Breast epithelium (tissue), 3 donors: ENCODE measurements at regions not wholly inside any gene's neighbourhood (a gene's known extent, or its start where the extent isn't known, plus 50 kb on each side); places are given as distances from the start of the nearest gene placed in this dataset.
"Not testable (repeated sequence)": the region's sequence is repeated elsewhere in the genome, so short reads cannot be mapped to it uniquely, and the experiment has no call there.

Source experiments
- POLR2A ChIP-seq: fragments of 450-650 bp; IDR thresholded peaks from one replicate; pipeline ENCODE4 v1.6.1; 2016; ENCODE audit warnings: antibody characterized with exemption, mild to moderate bottlenecking, moderate library complexity
- POLR2AphosphoS5 ChIP-seq, 3 donors: sonication (generic); formaldehyde crosslinking; IDR thresholded peaks; one replicate each; pipeline ENCODE4 v1.6.1; 2017; ENCODE audit warnings: antibody characterized with exemption in 3 of 3
- TF ChIP-seq, protein P1 (sequence below), 3 donors: fragments of 450-650 bp; IDR thresholded peaks; one replicate each; pipeline ENCODE4 v1.5.1; 2016 to 2017; ENCODE audit warnings: antibody characterized with exemption in 3 of 3, mild to moderate bottlenecking in 3 of 3, moderate library complexity in 3 of 3

DNA sequence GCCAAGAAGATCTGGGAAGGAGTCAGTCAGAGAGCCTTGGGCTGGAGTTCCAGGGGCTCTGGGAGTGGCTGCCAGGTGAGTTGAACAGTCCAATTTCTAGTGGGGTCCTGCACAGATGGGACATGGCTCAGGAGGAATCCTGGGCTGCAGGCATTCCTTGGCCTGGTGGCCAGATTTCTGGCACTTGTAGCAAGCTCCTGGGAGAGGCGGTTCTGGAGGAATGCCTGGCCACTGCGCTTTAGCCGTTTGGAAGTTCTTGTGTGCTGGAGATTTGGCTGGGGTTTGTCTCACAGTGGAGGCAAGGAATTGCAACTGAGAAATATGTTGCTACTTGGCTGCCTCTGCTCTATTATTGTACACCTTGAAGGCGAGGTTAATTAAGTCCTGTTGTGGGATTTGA is 133.9 kb upstream of the CCZ1B start:
- TF ChIP-seq, protein P1, sequence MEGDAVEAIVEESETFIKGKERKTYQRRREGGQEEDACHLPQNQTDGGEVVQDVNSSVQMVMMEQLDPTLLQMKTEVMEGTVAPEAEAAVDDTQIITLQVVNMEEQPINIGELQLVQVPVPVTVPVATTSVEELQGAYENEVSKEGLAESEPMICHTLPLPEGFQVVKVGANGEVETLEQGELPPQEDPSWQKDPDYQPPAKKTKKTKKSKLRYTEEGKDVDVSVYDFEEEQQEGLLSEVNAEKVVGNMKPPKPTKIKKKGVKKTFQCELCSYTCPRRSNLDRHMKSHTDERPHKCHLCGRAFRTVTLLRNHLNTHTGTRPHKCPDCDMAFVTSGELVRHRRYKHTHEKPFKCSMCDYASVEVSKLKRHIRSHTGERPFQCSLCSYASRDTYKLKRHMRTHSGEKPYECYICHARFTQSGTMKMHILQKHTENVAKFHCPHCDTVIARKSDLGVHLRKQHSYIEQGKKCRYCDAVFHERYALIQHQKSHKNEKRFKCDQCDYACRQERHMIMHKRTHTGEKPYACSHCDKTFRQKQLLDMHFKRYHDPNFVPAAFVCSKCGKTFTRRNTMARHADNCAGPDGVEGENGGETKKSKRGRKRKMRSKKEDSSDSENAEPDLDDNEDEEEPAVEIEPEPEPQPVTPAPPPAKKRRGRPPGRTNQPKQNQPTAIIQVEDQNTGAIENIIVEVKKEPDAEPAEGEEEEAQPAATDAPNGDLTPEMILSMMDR (IDR thresholded peaks at IDR 0.05) = not testable (repeated sequence)
- not testable (repeated sequence) for TF ChIP-seq POLR2A; POLR2AphosphoS5 (IDR thresholded peaks at IDR 0.05)
